HEK293 (cell line): ENCODE measurements at regions not wholly inside any gene's neighbourhood (a gene's known extent, or its start where the extent isn't known, plus 50 kb on each side); places are given as distances from the start of the nearest gene placed in this dataset.

ENCODE experiments used
- CTCF ChIA-PET: fragments of 350-600 bp; formaldehyde crosslinking; extraction: SDS; loops from one replicate; lab custom pipeline; 2021; ENCODE audit warnings: antibody characterized with exemption; lab: Yijun Ruan, JAX
- POLR2A ChIA-PET: fragments of 300-600 bp; formaldehyde crosslinking; extraction: SDS; loops from one replicate; lab custom pipeline; 2020; ENCODE audit warnings: antibody characterized with exemption, inconsistent platforms; lab: Yijun Ruan, JAX
- H3K27ac ChIP-seq: fragments of 200-500 bp; sonication (Bioruptor generic); 2 replicates; pipeline ENCODE4 v1.5.1; 2014; ENCODE audit warnings: low read depth, low read length, control low read depth, inconsistent platforms; ENCODE audit errors: extremely low read depth
- H3K36me3 ChIP-seq, 2 experiments: fragments of 200-500 bp in 1 of 2; sonication (Bioruptor generic) in 1 of 2; 1 replicate in 1 of 2; 2 replicates in 1 of 2; pipeline ENCODE4 v1.5.1; 2014 to 2017; ENCODE audit warnings: inconsistent platforms in 2 of 2, low read length in 2 of 2; ENCODE audit not compliant: control insufficient read depth in 2 of 2, insufficient read depth in 1 of 2
- H3K4me1 ChIP-seq: fragments of 200-500 bp; sonication (Bioruptor generic); 2 replicates; pipeline ENCODE4 v1.5.1; 2014; ENCODE audit warnings: mild to moderate bottlenecking, low read length, inconsistent platforms; ENCODE audit not compliant: control insufficient read depth, insufficient read depth
- H3K4me3 ChIP-seq: 2 replicates; pipeline ENCODE4 v1.5.1; 2011; ENCODE audit warnings: low read depth, mild to moderate bottlenecking, control low read depth, low read length, moderate library complexity
- H3K9me3 ChIP-seq: fragments of 200-500 bp; sonication (Bioruptor generic); 2 replicates; pipeline ENCODE4 v1.5.1; 2014; ENCODE audit warnings: low read depth, low read length, inconsistent platforms; ENCODE audit not compliant: control insufficient read depth, insufficient read depth
- HOXC10 ChIP-seq: sonication (generic); formaldehyde crosslinking; IDR thresholded peaks from 2 replicates; pipeline ENCODE4 v1.8.1; 2023; ENCODE audit warnings: mild to moderate bottlenecking, missing genetic modification reagents
- HOXD13 ChIP-seq: sonication (generic); formaldehyde crosslinking; IDR thresholded peaks from 2 replicates; pipeline ENCODE4 v1.8.0; 2022; ENCODE audit warnings: missing genetic modification reagents, borderline replicate concordance
- KLF1 ChIP-seq: fragments of 450-650 bp; formaldehyde crosslinking; IDR thresholded peaks from 2 replicates; pipeline ENCODE4 v1.5.1; 2016; ENCODE audit warnings: missing biosample characterization, missing genetic modification characterization
- KLF8 ChIP-seq: fragments of 450-650 bp; formaldehyde crosslinking; IDR thresholded peaks from 2 replicates; pipeline ENCODE4 v1.5.1; 2016; ENCODE audit warnings: missing biosample characterization, missing genetic modification characterization
- SALL2 ChIP-seq: fragments of 450-650 bp; formaldehyde crosslinking; IDR thresholded peaks from 2 replicates; pipeline ENCODE4 v1.5.0; 2017; ENCODE audit warnings: missing biosample characterization, mild to moderate bottlenecking, missing genetic modification characterization, borderline replicate concordance
- ZBTB8A ChIP-seq: fragments of 450-650 bp; formaldehyde crosslinking; IDR thresholded peaks from 2 replicates; pipeline ENCODE4 v1.5.1; 2016; ENCODE audit warnings: missing biosample characterization, missing genetic modification characterization
- ZFP69B ChIP-seq: fragments of 450-650 bp; formaldehyde crosslinking; IDR thresholded peaks from 2 replicates; pipeline ENCODE4 v1.5.1; 2016; ENCODE audit warnings: missing biosample characterization, missing genetic modification characterization
- ZNF174 ChIP-seq: fragments of 450-650 bp; formaldehyde crosslinking; IDR thresholded peaks from 2 replicates; pipeline ENCODE4 v1.5.0; 2017; ENCODE audit warnings: missing biosample characterization, mild to moderate bottlenecking, missing genetic modification characterization
- ZNF302 ChIP-seq: fragments of 450-650 bp; formaldehyde crosslinking; IDR thresholded peaks from 2 replicates; pipeline ENCODE4 v1.5.1; 2016; ENCODE audit warnings: missing biosample characterization, missing genetic modification characterization, low read depth
- ZNF394 ChIP-seq: fragments of 450-650 bp; formaldehyde crosslinking; IDR thresholded peaks from 2 replicates; pipeline ENCODE4 v1.5.1; 2016; ENCODE audit warnings: missing biosample characterization, missing genetic modification characterization, mild to moderate bottlenecking, moderate library complexity, borderline replicate concordance
- ZNF426 ChIP-seq: fragments of 450-650 bp; formaldehyde crosslinking; IDR thresholded peaks from 2 replicates; pipeline ENCODE4 v1.5.1; 2017; ENCODE audit warnings: missing biosample characterization, missing genetic modification characterization, mild to moderate bottlenecking, inconsistent platforms, moderate library complexity
- ZNF521 ChIP-seq: fragments of 450-650 bp; formaldehyde crosslinking; IDR thresholded peaks from 2 replicates; pipeline ENCODE4 v1.5.1; 2017; ENCODE audit warnings: missing biosample characterization, mild to moderate bottlenecking, missing genetic modification characterization
- ZNF558 ChIP-seq: fragments of 450-650 bp; formaldehyde crosslinking; IDR thresholded peaks from 2 replicates; pipeline ENCODE4 v1.5.1; 2016; ENCODE audit warnings: missing biosample characterization, missing genetic modification characterization
- ZNF837 ChIP-seq: fragments of 450-650 bp; formaldehyde crosslinking; IDR thresholded peaks from 2 replicates; pipeline ENCODE4 v1.5.1; 2016; ENCODE audit warnings: missing biosample characterization, missing genetic modification characterization
- TF ChIP-seq, protein P1 (sequence below): fragments of 450-650 bp; formaldehyde crosslinking; IDR thresholded peaks from 2 replicates; pipeline ENCODE4 v1.5.1; 2016; ENCODE audit warnings: missing biosample characterization, missing genetic modification characterization
- TF ChIP-seq, protein P2 (sequence below): fragments of 450-650 bp; IDR thresholded peaks from 2 replicates; pipeline ENCODE4 v1.5.1; 2018; ENCODE audit warnings: missing biosample characterization, mild to moderate bottlenecking, missing genetic modification characterization
- TF ChIP-seq, protein P3 (sequence below): fragments of 450-650 bp; formaldehyde crosslinking; IDR thresholded peaks from 2 replicates; pipeline ENCODE4 v1.5.1; 2017; ENCODE audit warnings: missing biosample characterization, missing genetic modification characterization
- TF ChIP-seq, protein P4 (sequence below): fragments of 450-650 bp; formaldehyde crosslinking; IDR thresholded peaks from 2 replicates; pipeline ENCODE4 v1.5.0; 2017; ENCODE audit warnings: missing biosample characterization, missing genetic modification characterization, borderline replicate concordance
- TF ChIP-seq, protein P5 (sequence below): fragments of 450-650 bp; formaldehyde crosslinking; optimal IDR thresholded peaks from 2 replicates; pipeline ENCODE3; 2016; ENCODE audit warnings: missing biosample characterization, mild to moderate bottlenecking, missing genetic modification characterization
- TF ChIP-seq, protein P6 (sequence below): fragments of 450-650 bp; formaldehyde crosslinking; IDR thresholded peaks from 2 replicates; pipeline ENCODE4 v1.5.1; 2016; ENCODE audit warnings: missing biosample characterization, missing genetic modification characterization

DNA sequence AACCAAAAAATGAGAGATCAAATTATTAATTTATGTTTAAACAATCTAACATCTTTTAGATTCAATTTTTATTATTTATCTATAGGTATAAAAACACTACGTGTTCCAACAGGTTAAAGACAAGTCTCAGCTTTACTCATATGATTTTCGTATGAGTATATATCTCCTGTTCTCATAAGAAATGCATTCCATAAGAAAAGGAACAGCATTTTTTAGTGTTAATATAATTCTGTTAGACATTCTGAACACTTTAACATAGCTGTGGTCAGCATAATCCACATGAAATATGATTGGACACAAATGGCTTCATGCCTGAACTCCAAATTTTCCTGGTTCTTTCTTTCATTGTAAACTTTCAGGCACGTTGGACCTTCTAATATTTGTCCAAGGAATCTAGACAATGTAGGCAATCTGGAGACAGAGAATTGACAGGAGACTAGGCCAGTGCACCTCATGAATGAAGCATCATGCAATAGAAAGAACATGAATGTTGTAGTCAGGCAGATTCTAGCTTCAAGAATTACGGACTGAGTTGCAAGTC is 1122.0 kb upstream of the ALCAM start:
- no peak for TF ChIP-seq KLF8 (tag by site-specific recombination)
- no peak for TF ChIP-seq HOXC10 (CRISPR knock-in tag)
- Histone ChIP-seq H3K4me1 (no peaks in the 10 kb centered on the region), H3K36me3 (no peaks in the 10 kb centered on the region), H3K27ac (no peak overlapping the region), H3K9me3 (no peaks in the 10 kb centered on the region), H3K4me3 (no peak overlapping the region)
- POLR2A ChIA-PET: no interaction called here
- CTCF ChIA-PET: no interaction called here

DNA sequence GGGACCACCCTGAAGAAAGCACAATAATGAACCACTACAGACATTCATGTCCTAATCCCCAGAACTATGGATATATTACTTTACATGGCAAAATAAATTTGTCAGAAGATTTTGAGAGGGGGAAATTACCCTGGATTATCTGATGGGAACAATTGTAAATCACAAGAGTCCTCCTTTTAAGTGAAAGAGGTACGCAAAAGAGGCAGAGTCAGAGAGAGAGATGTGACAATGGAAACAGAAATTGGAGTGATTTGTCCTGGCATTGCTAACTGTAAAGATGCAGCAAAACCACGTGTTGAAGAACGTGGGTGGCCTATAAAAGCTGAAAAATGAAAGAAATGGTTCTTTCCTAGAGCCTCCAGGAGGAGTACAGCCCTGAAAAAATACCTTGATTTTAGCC is 1121.4 kb upstream of the ALCAM start:
- Histone ChIP-seq H3K36me3 (no peaks in the 10 kb centered on the region), H3K27ac (no peak overlapping the region), H3K4me3 (no peak overlapping the region), H3K4me1 (no peaks in the 10 kb centered on the region), H3K9me3 (no peaks in the 10 kb centered on the region)
- ChIA-PET POLR2A (no interaction called here), CTCF (no interaction called here)
- TF ChIP-seq, protein P1, sequence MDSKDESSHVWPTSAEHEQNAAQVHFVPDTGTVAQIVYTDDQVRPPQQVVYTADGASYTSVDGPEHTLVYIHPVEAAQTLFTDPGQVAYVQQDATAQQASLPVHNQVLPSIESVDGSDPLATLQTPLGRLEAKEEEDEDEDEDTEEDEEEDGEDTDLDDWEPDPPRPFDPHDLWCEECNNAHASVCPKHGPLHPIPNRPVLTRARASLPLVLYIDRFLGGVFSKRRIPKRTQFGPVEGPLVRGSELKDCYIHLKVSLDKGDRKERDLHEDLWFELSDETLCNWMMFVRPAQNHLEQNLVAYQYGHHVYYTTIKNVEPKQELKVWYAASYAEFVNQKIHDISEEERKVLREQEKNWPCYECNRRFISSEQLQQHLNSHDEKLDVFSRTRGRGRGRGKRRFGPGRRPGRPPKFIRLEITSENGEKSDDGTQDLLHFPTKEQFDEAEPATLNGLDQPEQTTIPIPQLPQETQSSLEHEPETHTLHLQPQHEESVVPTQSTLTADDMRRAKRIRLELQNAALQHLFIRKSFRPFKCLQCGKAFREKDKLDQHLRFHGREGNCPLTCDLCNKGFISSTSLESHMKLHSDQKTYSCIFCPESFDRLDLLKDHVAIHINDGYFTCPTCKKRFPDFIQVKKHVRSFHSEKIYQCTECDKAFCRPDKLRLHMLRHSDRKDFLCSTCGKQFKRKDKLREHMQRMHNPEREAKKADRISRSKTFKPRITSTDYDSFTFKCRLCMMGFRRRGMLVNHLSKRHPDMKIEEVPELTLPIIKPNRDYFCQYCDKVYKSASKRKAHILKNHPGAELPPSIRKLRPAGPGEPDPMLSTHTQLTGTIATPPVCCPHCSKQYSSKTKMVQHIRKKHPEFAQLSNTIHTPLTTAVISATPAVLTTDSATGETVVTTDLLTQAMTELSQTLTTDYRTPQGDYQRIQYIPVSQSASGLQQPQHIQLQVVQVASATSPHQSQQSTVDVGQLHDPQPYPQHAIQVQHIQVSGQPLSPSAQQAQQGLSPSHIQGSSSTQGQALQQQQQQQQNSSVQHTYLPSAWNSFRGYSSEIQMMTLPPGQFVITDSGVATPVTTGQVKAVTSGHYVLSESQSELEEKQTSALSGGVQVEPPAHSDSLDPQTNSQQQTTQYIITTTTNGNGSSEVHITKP (tag by site-specific recombination): no peak
- TF ChIP-seq, protein P2, sequence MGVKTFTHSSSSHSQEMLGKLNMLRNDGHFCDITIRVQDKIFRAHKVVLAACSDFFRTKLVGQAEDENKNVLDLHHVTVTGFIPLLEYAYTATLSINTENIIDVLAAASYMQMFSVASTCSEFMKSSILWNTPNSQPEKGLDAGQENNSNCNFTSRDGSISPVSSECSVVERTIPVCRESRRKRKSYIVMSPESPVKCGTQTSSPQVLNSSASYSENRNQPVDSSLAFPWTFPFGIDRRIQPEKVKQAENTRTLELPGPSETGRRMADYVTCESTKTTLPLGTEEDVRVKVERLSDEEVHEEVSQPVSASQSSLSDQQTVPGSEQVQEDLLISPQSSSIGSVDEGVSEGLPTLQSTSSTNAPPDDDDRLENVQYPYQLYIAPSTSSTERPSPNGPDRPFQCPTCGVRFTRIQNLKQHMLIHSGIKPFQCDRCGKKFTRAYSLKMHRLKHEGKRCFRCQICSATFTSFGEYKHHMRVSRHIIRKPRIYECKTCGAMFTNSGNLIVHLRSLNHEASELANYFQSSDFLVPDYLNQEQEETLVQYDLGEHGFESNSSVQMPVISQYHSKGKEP: no peak

DNA sequence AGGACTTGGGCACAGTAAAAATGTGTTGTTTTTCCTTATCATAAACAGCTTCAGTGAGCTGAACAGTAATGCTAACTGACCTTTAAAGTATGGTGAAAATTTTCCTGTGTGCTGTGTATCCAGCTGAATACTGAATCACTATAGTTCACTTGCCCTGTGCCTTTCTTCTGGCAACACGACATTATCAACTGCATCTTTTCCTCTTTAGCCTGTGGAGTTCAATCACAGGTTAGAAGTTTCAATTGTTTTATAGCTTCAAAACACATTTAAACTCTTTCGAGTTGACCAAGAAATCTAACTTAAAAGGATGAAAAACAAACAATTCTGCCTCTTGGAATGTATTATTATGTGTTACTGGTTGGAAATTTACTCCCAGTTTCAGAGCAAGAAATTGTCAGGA is 1120.7 kb upstream of the ALCAM start:
- no peaks in the 10 kb centered on the region for H3K9me3 ChIP-seq
- POLR2A ChIA-PET: interaction anchor here (0.6 kb wide), 1 partner anchor 642 kb away, joined by 3 read pairs; no protein-coding TSS in a partner anchor
- H3K4me1 ChIP-seq: no peaks in the 10 kb centered on the region
- no peaks in the 10 kb centered on the region for H3K36me3 ChIP-seq
- CTCF ChIA-PET: no interaction called here
- no peak overlapping the region for H3K4me3 ChIP-seq
- H3K27ac ChIP-seq: no peak overlapping the region
- TF ChIP-seq SALL2 (no peak), ZNF521 (tag by site-specific recombination) (no peak), HOXD13 (CRISPR knock-in tag) (no peak), ZNF426 (tag by site-specific recombination) (no peak), KLF1 (no peak), ZNF394 (tag by site-specific recombination) (no peak), ZNF837 (tag by site-specific recombination) (no peak), ZNF558 (tag by site-specific recombination) (no peak), ZFP69B (no peak), ZBTB8A (no peak), ZNF174 (no peak), ZNF302 (tag by site-specific recombination) (no peak)
- TF ChIP-seq, protein P3, sequence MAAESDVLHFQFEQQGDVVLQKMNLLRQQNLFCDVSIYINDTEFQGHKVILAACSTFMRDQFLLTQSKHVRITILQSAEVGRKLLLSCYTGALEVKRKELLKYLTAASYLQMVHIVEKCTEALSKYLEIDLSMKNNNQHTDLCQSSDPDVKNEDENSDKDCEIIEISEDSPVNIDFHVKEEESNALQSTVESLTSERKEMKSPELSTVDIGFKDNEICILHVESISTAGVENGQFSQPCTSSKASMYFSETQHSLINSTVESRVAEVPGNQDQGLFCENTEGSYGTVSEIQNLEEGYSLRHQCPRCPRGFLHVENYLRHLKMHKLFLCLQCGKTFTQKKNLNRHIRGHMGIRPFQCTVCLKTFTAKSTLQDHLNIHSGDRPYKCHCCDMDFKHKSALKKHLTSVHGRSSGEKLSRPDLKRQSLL (tag by site-specific recombination): no peak
- TF ChIP-seq, protein P4, sequence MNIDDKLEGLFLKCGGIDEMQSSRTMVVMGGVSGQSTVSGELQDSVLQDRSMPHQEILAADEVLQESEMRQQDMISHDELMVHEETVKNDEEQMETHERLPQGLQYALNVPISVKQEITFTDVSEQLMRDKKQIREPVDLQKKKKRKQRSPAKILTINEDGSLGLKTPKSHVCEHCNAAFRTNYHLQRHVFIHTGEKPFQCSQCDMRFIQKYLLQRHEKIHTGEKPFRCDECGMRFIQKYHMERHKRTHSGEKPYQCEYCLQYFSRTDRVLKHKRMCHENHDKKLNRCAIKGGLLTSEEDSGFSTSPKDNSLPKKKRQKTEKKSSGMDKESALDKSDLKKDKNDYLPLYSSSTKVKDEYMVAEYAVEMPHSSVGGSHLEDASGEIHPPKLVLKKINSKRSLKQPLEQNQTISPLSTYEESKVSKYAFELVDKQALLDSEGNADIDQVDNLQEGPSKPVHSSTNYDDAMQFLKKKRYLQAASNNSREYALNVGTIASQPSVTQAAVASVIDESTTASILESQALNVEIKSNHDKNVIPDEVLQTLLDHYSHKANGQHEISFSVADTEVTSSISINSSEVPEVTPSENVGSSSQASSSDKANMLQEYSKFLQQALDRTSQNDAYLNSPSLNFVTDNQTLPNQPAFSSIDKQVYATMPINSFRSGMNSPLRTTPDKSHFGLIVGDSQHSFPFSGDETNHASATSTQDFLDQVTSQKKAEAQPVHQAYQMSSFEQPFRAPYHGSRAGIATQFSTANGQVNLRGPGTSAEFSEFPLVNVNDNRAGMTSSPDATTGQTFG (tag by site-specific recombination): no peak
- TF ChIP-seq, protein P5, sequence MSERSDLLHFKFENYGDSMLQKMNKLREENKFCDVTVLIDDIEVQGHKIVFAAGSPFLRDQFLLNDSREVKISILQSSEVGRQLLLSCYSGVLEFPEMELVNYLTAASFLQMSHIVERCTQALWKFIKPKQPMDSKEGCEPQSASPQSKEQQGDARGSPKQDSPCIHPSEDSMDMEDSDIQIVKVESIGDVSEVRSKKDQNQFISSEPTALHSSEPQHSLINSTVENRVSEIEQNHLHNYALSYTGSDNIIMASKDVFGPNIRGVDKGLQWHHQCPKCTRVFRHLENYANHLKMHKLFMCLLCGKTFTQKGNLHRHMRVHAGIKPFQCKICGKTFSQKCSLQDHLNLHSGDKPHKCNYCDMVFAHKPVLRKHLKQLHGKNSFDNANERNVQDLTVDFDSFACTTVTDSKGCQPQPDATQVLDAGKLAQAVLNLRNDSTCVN (tag by site-specific recombination): no peak
- TF ChIP-seq, protein P6, sequence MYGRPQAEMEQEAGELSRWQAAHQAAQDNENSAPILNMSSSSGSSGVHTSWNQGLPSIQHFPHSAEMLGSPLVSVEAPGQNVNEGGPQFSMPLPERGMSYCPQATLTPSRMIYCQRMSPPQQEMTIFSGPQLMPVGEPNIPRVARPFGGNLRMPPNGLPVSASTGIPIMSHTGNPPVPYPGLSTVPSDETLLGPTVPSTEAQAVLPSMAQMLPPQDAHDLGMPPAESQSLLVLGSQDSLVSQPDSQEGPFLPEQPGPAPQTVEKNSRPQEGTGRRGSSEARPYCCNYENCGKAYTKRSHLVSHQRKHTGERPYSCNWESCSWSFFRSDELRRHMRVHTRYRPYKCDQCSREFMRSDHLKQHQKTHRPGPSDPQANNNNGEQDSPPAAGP (tag by site-specific recombination): no peak
